SJCRH30 (cell line): ENCODE measurements at regions not wholly inside any gene's neighbourhood (a gene's known extent, or its start where the extent isn't known, plus 50 kb on each side); places are given as distances from the start of the nearest gene placed in this dataset.
"Not testable (repeated sequence)": the region's sequence is repeated elsewhere in the genome, so short reads cannot be mapped to it uniquely, and the experiment has no call there.

Experiments used
- DNase-seq, 2 experiments: peaks; one replicate each; pipeline ENCODE4 v3.0.0-alpha.2; 2015 to 2020
- H3K27ac ChIP-seq: fragments of 250-450 bp; sonication (Bioruptor Pico); 2 replicates; pipeline ENCODE4 v1.5.1; 2020; ENCODE audit warnings: mild to moderate bottlenecking, moderate library complexity
- H3K27me3 ChIP-seq: fragments of 250-450 bp; sonication (Bioruptor Pico); 2 replicates; pipeline ENCODE4 v1.5.1; 2020; ENCODE audit warnings: mild to moderate bottlenecking, moderate library complexity
- H3K36me3 ChIP-seq: fragments of 250-450 bp; sonication (Bioruptor Pico); 2 replicates; pipeline ENCODE4 v1.5.1; 2020; ENCODE audit warnings: mild to moderate bottlenecking, moderate library complexity
- H3K4me1 ChIP-seq: fragments of 250-450 bp; sonication (Bioruptor Pico); 2 replicates; pipeline ENCODE4 v1.5.1; 2020; ENCODE audit warnings: mild to moderate bottlenecking, moderate library complexity
- H3K4me3 ChIP-seq: fragments of 250-450 bp; sonication (Bioruptor Pico); 2 replicates; pipeline ENCODE4 v1.5.1; 2020; ENCODE audit warnings: mild to moderate bottlenecking, moderate library complexity
- H3K9me3 ChIP-seq: fragments of 250-450 bp; sonication (Bioruptor Pico); replicated peaks from 2 replicates; pipeline ENCODE4 v1.5.1; 2020; ENCODE audit warnings: mild to moderate bottlenecking, moderate library complexity

DNA sequence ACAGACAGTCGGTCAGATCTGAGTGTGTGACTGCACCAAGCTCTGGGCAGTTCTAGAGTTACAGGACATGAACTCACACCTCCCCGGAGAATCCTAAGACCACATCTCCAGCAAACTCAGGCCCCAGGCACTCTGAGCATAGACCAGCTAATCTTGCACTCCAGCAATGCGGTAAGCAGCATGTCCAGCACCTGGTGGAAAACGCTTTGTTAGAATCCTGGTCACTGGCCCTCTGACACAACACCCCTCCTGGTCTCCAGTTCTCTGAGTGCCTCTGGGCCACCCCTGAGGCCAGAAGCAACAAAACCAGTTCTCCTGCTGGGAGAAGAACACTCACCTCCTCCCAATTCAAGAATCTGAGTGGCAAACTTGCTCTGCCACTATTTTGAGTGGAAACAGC lies 82.7 kb upstream of the TMEM45B start:
- no peak for DNase-seq
- Histone ChIP-seq H3K4me3 (no peak overlapping the region), H3K4me1 (no peaks in the 10 kb centered on the region), H3K9me3 (no peaks in the 10 kb centered on the region), H3K36me3 (no peaks in the 10 kb centered on the region), H3K27ac (no peak overlapping the region), H3K27me3 (no peaks in the 10 kb centered on the region)

GRCh38 chr11:129733384-129733783 lies 82.3 kb upstream of the TMEM45B start:
- no peak for DNase-seq

GRCh38 chr11:129733981-129734380 lies 81.7 kb upstream of the TMEM45B start:
- no peak overlapping the region for H3K27ac ChIP-seq
- H3K4me3 ChIP-seq: no peak overlapping the region
- H3K4me1 ChIP-seq: no peaks in the 10 kb centered on the region
- no peaks in the 10 kb centered on the region for H3K9me3 ChIP-seq
- no peaks in the 10 kb centered on the region for H3K27me3 ChIP-seq
- H3K36me3 ChIP-seq: no peaks in the 10 kb centered on the region
- no peak for DNase-seq

More at GRCh38 chr11:129733384-129733783, 82.3 kb upstream of the TMEM45B start:
- no peak overlapping the region for H3K27ac ChIP-seq
- H3K36me3 ChIP-seq: no peaks in the 10 kb centered on the region
- H3K4me3 ChIP-seq: no peak overlapping the region
- no peaks in the 10 kb centered on the region for H3K9me3 ChIP-seq
- H3K4me1 ChIP-seq: no peaks in the 10 kb centered on the region
- no peaks in the 10 kb centered on the region for H3K27me3 ChIP-seq

- Histone ChIP-seq H3K9me3 (no peaks in the 10 kb centered on the region), H3K27ac (no peak overlapping the region), H3K36me3 (no peaks in the 10 kb centered on the region), H3K4me1 (no peaks in the 10 kb centered on the region), H3K27me3 (no peaks in the 10 kb centered on the region), H3K4me3 (no peak overlapping the region)
- no peak for DNase-seq
These were observed 81.0 kb upstream of the TMEM45B start for GRCh38 chr11:129734654-129735053.

DNA sequence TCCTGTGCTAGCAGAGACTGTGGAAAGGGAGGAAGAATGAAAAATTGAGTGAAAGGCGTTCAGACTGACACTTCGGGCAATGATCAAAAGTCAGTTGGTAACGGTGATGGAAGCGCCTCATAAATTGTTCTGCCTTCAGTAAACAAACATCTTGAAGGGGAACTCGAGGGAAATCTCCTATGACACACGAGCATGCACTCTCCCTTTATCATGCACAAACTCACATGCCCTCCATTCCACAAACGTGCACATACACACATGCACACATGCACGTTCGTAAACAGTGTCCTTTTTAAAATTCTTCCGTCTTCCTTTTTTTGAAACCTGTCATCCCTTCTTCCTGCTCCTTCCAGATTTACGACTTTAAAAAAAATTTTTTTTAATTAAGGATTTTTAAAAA lies 77.8 kb upstream of the TMEM45B start:
- Histone ChIP-seq H3K36me3 (no peaks in the 10 kb centered on the region), H3K27me3 (no peaks in the 10 kb centered on the region), H3K4me1 (no peaks in the 10 kb centered on the region; the same call in 1 of the 2 replicates), H3K4me3 (no peak overlapping the region), H3K9me3 (no peaks in the 10 kb centered on the region), H3K27ac (no peak overlapping the region)
- DNase-seq: no peak

DNA sequence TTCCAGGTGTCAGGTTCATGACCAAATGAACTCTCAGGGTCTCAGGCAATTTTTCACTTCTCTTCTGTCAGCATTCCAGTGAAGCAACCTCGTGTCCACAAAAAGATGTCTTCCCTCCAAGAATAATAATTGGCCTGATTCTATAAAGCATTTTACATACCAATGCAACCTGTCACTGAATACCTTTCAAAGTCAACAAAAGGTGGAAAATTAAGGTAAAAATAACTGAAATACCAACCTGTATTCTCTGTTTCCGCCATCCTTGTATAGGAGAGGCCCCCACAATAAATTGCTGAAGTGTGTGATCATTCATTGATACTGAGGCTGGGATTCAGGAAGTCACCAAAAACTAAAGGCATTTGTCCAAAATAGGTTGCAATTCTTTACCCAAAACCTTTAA lies 77.4 kb upstream of the TMEM45B start:
- H3K27me3 ChIP-seq: no peaks in the 10 kb centered on the region
- no peak for DNase-seq

GRCh38 chr11:129739339-129739738 lies 76.3 kb upstream of the TMEM45B start:
- H3K36me3 ChIP-seq: no peaks in the 10 kb centered on the region
- H3K27me3 ChIP-seq: no peaks in the 10 kb centered on the region
- H3K9me3 ChIP-seq: no peaks in the 10 kb centered on the region
- no peaks in the 10 kb centered on the region; the same call in 1 of the 2 replicates for H3K4me1 ChIP-seq
- no peak for DNase-seq
- no peak overlapping the region for H3K27ac ChIP-seq
- no peak overlapping the region for H3K4me3 ChIP-seq

More for the DNA sequence above, 77.4 kb upstream of the TMEM45B start:
- Histone ChIP-seq H3K4me3 (no peak overlapping the region), H3K27ac (no peak overlapping the region), H3K9me3 (no peaks in the 10 kb centered on the region), H3K4me1 (no peaks in the 10 kb centered on the region; the same call in 1 of the 2 replicates), H3K36me3 (no peaks in the 10 kb centered on the region)

DNA sequence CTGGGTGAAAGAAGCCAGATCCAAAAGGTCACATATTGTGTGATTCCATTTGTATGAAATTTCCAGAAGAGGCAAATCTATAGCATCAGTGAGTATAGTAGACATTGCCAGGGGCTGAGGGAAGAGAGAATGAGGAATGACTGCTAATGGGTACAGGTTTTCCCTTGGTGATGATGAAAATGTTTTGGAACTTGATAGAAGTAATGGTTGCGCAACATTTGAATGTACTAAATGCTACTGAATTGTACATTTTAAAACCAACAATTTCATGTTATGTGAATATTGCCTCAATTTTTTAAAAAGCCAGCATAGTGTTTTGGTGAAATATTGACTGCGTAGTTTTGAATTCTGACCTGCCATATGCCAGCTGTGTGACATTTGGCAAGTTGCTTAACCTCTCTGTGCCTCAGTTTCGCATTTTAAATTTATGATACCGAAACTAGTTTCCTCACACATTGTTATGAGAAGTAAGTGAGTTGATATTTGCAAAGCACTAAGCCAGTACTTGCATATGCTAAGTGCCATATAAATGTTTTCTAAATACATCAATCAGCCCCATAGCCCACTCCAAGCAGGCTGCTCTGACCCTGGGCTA lies 75.4 kb upstream of the TMEM45B start:
- Histone ChIP-seq H3K27me3 (no peaks in the 10 kb centered on the region), H3K27ac (no peak overlapping the region), H3K9me3 (no peaks in the 10 kb centered on the region), H3K36me3 (no peaks in the 10 kb centered on the region), H3K4me1 (no peaks in the 10 kb centered on the region; the same call in 1 of the 2 replicates), H3K4me3 (no peak overlapping the region)
- DNase-seq: no peak

GRCh38 chr11:129743112-129743815 lies 72.4 kb upstream of the TMEM45B start:
- H3K27me3 ChIP-seq: no peaks in the 10 kb centered on the region
- no peaks in the 10 kb centered on the region; the same call in 1 of the 2 replicates for H3K4me1 ChIP-seq
- peak overlapping the region; percentile 57 for H3K4me3 ChIP-seq
- peak; percentile 48 to 61 for DNase-seq
- no peaks in the 10 kb centered on the region for H3K36me3 ChIP-seq
- no peaks in the 10 kb centered on the region for H3K9me3 ChIP-seq
- peak overlapping the region; percentile 79 for H3K27ac ChIP-seq

GRCh38 chr11:129747071-129747470 lies 68.6 kb upstream of the TMEM45B start:
- no peak for DNase-seq
- Histone ChIP-seq H3K4me1 (no peaks in the 10 kb centered on the region; the same call in 1 of the 2 replicates), H3K27me3 (no peaks in the 10 kb centered on the region), H3K27ac (no peak overlapping the region), H3K4me3 (no peak overlapping the region), H3K9me3 (no peaks in the 10 kb centered on the region), H3K36me3 (no peaks in the 10 kb centered on the region)

GRCh38 chr11:129749141-129749540 lies 66.5 kb upstream of the TMEM45B start:
- DNase-seq: no peak
- H3K36me3 ChIP-seq: no peaks in the 10 kb centered on the region

GRCh38 chr11:129750343-129751292 lies 65.0 kb upstream of the TMEM45B start:
- no peaks in the 10 kb centered on the region for H3K27me3 ChIP-seq
- DNase-seq: peak; percentile 31 to 72
- no peaks in the 10 kb centered on the region for H3K4me1 ChIP-seq
- H3K36me3 ChIP-seq: no peaks in the 10 kb centered on the region
- H3K4me3 ChIP-seq: peak overlapping the region; percentile 30
- H3K27ac ChIP-seq: no peak overlapping the region
- H3K9me3 ChIP-seq: no peaks in the 10 kb centered on the region

More at GRCh38 chr11:129749141-129749540, 66.5 kb upstream of the TMEM45B start:
- H3K27me3 ChIP-seq: no peaks in the 10 kb centered on the region
- no peaks in the 10 kb centered on the region for H3K4me1 ChIP-seq
- H3K27ac ChIP-seq: no peak overlapping the region
- no peaks in the 10 kb centered on the region for H3K9me3 ChIP-seq
- no peak overlapping the region for H3K4me3 ChIP-seq

DNA sequence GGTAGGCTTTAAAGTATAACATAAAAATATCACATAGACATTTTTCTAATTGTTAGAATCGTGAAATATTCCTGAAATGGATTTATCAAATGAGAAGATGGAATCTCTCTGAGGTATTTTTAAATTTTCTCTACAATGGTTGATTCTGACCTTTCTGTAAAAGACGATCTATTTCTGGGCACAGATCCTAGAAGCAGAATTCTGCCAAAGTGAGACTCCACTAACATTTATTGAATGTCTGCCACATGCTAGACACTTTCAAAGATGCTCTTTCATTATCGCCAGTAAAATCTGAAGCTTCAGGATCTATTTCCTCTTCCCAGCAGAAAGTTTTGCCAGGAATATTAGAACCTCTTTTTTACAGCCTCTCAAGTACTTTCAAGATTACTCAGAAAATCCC lies 64.1 kb upstream of the TMEM45B start:
- Histone ChIP-seq H3K4me1 (no peaks in the 10 kb centered on the region), H3K27me3 (no peaks in the 10 kb centered on the region), H3K4me3 (no peak overlapping the region), H3K27ac (no peak overlapping the region), H3K36me3 (no peaks in the 10 kb centered on the region), H3K9me3 (no peaks in the 10 kb centered on the region)
- DNase-seq: no peak

GRCh38 chr11:129763569-129763968 lies 52.1 kb upstream of the TMEM45B start:
- not testable (repeated sequence) for H3K4me1 ChIP-seq, H3K27me3 ChIP-seq, H3K27ac ChIP-seq, H3K9me3 ChIP-seq, H3K4me3 ChIP-seq, DNase-seq, H3K36me3 ChIP-seq

- H3K27ac ChIP-seq, H3K4me1 ChIP-seq, DNase-seq, H3K4me3 ChIP-seq, H3K27me3 ChIP-seq, H3K36me3 ChIP-seq, H3K9me3 ChIP-seq: not testable (repeated sequence)
These were observed 51.4 kb upstream of the TMEM45B start for GRCh38 chr11:129764204-129764603.
